Body of pancreas (tissue), 4 donors: ENCODE measurements at regions not wholly inside any gene's neighbourhood (a gene's known extent, or its start where the extent isn't known, plus 50 kb on each side); places are given as distances from the start of the nearest gene placed in this dataset.

ENCODE experiments used
- CTCF ChIP-seq, 7 experiments: fragments of 450-650 bp in 4 of 7; fragments of 200-600 bp in 3 of 7; sonication (generic) in 3 of 7; IDR thresholded peaks; one replicate each; pipeline ENCODE4 v1.5.1; 2016 to 2019; ENCODE audit warnings: antibody characterized with exemption in 7 of 7
- POLR2A ChIP-seq, 3 donors: fragments of 450-650 bp; IDR thresholded peaks; one replicate each; pipeline ENCODE4 v1.6.1; 2016; ENCODE audit warnings: antibody characterized with exemption in 3 of 3, mild to moderate bottlenecking in 2 of 3

GRCh38 chr7:41219276-41219675, 483.6 kb downstream of the INHBA start:
- TF ChIP-seq CTCF (IDR thresholded peaks at IDR 0.05) (no peak), POLR2A (IDR thresholded peaks at IDR 0.05) (no peak)
